ENCODE measurements at regions not wholly inside any gene's neighbourhood (a gene's known extent, or its start where the extent isn't known, plus 50 kb on each side); places are given as distances from the start of the nearest gene placed in this dataset.

DNA sequence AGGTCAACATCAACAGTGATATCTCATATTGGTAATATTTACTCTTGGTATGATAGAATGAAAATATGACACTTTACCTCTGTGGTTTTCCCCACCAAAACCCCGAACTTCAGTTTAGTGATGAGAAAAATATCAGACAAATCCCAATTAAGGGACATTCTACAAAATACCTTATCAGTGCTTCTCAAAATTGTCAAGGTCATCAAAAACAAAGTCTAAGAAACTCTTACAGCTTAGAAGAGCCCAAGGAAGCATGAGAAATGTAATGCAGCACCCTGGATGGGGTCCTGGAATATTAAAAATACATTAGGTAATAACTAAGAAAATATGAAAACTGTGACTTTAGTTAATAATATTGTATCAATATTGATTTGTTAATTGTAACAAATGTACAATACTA is 148.3 kb upstream of the TFAP2D start:
- TF ChIP-seq CTCF (IDR thresholded peaks at IDR 0.05) = no peak
- TF ChIP-seq POLR2A (IDR thresholded peaks at IDR 0.05) = no peak

All from sigmoid colon (tissue), 3 donors.